Stimulated activated CD4-positive, alpha-beta T cell treated with anti-CD3 and anti-CD28 coated beads, Interleukin-12 subunit alpha, Interleukin-12 subunit beta, amount 100 ng/mL, for 4 hours (primary cell): ENCODE measurements at regions not wholly inside any gene's neighbourhood (a gene's known extent, or its start where the extent isn't known, plus 50 kb on each side); places are given as distances from the start of the nearest gene placed in this dataset.

Experiments used
- DNase-seq: peaks from one replicate; pipeline ENCODE4 v3.0.0-alpha.2; 2020

DNA sequence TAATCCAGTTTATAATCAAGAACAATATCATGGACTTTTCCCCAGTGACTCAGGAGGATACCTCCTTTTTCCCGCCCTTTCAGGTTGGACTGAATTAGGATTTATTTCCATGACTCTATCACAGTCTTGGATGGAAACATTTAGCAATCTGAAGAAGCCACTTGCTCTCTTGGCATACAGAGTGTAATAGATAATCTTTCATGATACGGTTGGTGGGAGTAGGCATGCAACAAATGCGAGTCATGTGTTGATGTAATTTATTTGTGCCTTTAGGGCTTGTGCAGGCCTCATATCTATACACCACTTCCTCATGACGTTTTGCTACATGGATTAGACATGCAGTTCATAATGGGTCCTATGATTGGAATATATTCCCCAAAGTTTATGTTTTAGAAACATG, 54.2 kb upstream of the MCTP2 start:
- DNase-seq: no peak

DNA sequence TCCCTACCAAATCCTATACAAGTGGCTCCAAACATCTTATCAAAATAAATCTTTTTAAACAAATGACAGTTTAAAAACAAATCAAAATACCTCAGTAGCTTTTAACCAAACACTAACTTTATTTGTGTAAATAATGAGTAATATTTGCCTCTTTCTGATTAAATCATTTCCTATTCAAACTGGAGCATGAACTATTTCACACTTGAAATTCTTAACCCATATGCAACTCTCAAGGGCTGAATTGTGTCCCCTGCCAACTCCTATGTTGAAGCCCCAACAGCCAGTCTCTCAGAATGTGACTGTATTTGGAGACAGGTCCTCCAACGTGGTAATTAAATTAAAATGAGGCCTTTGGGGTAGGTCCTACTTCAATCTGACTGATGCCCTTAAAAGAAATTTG, 55.9 kb upstream of the MCTP2 start:
- DNase-seq: no peak

DNA sequence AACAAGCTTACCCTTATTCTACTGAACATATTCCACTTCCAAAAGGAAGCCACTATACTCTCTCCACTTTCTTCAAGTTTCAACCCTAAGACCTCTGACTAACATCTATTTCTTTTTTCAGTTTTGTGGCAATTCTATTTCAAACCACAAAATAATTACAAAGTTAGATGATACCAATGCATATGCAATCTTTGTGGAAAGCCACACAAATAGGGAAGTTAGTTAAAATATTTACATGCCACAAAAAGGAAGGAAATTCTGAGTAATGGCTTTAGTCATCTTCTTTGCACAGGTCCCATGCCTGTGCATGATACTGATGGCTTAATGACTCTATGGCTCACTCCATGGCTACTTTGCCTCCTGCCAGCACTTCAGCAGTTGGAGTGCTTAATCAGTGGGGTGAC, 57.0 kb upstream of the MCTP2 start:
- no peak for DNase-seq

DNA sequence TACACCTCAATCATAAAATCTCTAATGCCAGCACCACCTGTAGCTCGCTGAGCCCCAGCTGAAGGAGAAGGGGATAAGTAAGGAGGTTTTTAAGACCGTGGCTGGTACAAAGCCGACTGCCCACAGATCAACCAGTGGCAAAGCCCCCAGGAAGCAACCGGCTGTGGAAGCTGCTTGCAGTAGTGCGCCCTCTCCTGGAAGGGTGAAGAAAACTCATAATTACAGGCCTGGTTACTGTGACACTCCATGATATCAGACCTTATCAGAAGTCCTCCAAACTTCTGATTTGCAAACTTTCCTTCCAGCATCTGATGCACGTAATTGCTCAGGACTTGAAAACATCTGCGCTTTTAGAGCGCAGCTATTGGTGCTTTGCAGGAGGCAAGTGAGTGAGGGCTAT, 63.1 kb upstream of the MCTP2 start:
- DNase-seq: no peak

DNA sequence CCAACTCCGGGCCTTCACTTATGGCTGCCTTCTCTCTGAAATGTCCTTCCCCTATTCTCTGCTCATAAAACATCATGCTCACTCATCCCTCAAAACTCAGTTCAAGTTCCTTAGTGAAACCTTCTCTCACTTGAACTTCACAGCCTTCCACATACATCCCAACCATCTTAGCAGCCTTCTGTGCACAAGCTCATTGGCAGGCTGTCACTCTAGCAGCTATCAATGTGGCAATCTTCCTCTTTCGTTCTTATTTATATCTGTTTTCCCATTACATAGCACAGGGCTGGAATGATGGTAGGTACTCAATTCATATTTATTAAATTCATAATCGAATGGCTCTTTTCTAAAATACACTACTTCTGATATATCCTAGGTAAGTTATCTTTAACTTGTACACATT, 66.4 kb upstream of the MCTP2 start:
- DNase-seq: no peak

DNA sequence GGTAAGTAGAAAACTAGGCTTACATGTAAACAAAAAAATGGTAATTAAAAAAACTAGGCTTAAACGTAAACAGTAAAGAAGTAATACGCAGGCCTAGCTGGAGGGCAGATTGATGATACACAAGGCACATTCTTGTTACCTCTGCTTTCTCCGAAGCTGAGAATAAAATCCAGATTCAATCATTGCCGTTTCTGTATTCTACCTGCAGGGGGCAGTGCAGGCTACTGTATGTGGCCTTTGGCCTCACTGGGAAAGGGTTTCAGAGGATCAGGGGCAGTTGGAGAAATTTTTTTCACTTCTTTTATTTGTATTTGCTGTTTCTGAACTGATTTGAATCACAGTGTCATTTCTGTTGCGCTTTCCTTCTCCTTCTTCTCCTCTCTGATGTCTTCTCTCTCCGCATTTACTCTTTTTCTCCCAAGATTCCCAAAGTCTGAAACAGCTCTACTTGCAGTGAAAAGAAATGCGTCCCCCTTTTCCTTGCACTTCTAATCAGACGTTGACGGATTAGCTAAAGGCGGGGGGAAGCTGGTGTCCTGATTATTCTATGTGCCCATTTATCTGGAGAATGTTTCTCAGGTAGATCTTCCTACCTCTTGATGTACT, 67.1 kb upstream of the MCTP2 start:
- DNase-seq: peak; percentile 49

DNA sequence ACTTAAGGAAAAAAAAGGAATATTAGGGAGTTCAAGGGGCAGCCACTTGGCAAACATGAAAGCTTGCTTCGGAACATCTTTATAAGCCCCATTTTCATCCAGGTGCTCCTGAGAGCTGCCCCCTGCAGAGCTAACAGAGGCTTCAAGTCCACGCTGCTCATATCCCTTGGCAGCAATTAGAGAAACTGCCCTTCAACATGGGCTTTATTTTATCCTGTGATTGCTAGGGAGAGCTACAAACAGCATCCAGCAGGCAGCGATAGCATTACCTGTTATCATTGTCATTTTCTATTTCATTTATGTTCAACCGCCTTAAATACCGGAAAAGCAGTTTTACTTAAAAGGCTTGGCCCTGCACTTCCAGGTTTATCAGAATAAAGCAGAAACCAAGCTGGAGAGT, 68.4 kb upstream of the MCTP2 start:
- DNase-seq: no peak

DNA sequence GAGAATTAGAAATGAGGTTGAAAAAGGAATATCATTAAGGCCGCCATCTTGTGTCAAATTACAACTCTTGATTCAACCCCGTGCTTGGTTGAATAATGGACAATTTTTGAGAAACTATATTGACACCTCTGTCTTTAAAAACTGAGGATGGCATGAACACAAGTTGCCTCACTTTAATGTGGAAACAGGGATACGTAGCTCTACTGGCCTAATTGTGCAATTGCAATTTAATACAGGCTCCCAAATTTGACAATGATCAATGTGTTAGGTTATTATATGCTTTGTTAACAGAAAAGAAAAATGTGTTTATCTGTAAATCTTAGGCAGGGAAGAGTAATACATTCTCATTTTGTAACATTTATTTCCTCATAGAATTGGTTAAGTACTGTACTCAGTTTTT, 77.1 kb upstream of the MCTP2 start:
- no peak for DNase-seq

DNA sequence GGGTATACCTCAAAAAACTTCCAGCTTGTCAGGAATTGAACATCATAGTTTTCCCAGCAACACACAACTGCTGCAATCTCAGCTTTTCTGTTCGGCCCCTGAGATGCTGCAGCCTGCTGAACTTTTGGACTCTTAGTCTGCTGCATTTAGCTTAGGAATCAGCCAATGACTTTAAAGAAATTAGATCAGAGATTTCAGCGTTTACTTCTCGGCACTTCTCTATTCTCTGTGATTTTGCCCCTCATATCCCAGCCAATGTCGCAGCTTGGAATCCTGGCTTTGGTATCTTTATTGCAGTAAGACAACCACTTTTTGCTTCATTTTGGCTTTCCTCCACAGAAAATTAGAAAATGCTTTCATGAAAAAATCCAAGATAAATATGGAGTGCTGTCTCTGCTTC, 86.3 kb upstream of the MCTP2 start:
- no peak for DNase-seq

DNA sequence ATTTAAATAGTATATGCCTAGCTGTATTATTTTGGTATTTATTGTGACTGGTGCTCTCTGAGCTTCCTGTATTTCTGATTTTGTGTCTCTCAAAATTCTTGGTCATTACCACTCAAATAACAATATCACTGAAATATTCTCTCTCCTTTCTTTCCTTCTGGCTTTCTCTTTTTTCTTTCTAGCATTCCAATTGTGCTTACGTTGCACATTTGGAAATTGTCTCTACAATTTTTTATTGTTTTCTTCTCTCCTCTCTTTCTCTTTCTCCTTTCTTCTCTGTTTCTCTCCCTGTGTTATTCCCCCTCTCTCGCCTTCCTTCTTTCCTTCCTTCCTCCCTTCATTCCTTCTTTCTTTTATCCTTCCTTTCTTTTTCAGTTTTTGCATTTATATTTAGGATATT, 89.6 kb upstream of the MCTP2 start:
- no peak for DNase-seq

DNA sequence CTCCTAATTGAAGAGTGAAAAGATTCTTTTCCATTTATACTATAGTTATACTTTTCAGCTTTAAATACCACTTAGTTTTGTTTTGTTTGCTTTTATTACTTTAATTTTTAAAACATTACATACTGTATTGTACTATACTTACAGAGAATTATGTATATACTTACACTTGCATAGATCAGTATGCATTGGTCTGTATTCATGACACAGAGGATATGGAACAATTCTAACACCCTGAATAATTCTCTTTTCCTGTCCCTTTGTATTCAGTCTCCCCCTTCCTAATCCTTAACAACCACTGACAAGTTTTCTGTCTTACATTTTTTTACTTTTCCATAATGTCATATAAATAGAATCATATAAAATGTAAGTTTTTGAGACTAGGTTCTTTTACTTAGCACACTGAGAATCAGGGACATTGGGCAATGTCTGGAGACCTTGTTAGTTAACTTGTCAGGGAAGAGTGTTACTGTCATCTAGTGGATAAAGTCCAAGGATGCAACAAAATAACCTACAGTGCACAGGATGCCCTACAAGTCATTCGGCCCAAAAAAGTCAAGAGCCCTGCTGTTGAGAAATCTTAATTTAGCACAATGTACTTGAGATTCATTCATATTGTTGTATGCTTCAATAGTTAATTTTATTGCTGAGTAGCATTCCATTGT, 95.7 kb upstream of the MCTP2 start:
- DNase-seq: no peak

DNA sequence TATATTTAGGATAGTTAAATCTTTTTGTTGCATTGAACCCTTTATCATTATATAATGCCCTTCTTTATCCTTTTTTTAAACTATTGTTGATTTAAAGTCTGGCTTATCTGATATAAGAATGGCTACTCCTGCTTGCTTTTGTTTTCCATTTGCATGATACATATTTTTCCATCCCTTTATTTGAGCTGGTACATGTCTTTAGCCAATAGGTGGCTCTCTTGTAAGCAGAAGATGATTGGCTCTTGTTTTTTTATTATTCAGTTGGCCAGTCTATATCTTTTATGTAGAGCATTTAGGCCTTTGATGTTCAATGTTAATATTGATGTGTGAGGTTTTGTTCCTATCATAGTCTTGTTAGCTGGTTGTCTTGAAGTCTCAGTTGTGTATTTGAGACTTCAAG, 99.5 kb upstream of the MCTP2 start:
- no peak for DNase-seq

DNA sequence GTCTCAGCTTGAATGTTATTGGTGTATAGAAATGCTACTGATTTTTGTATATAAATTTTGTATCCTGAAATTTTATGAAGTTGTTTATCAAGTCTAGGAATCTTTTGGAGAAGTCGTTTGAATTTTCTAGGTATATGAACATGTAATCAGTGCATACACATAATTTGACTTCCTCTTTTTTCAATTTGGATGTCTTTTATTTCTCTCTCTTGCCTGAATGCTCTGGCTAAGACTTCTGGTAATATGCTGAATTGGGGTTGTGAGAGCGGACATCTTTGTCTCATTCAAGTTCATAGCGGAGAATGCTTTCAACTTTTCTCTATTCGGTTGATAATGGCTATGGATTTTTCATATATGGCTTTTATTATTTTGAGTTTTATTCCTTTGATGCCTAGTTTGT, 100.9 kb upstream of the MCTP2 start:
- DNase-seq: no peak

DNA sequence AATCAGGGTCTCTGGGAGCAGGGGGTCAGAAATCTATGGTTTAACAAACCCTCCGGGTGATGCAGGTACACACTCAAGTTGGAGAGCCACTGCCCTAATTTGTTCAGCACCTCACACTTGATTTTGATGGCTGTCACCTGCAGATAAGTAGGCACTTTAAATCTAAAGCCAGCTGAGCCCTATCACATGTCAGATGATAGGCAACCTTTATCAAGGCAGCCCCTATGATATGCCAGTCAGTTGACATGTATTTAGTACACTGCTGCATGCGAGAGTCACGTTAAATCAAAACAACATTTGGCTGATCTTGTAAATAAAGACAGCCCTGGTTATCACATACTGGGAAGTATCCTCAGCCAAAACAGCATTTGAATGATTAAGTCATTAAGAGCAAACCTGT, 104.4 kb upstream of the MCTP2 start:
- no peak for DNase-seq

DNA sequence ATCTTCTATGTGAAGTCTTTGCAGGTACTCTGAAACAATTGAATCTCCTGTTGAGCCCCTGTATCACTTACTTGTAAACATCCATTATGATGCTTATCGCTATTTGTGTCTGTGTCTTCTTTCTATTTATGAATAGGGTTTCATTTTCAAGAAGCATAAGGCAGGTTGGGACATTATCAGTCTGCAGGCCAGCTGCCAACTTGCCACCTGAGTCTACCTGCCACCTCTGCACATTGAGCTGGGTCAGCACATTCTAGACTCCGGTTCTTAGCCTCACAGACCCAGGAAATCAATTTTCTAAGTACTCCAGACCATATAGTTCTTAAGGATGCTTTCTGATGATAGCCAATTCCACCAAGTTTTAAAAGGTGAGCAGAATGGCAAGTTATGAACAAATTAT, 105.7 kb upstream of the MCTP2 start:
- DNase-seq: no peak

DNA sequence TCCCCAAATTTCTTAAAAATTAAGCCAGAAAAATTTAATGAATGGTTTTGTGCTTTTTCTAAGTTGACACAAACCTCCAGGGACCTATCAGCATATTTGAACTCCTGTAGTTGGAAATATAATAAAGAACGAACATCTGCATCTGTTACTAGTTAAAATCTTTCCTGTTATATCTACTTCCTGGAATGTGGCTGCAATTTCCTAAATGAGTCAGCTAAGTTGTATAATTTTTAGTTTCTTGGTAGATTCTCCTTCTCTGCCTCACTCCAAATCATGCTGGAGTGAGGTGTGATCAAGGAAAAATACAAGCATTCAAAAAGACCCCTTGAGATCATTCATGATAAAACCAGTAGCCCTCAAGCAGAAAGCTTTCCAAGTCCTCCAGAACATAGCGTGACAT, 106.2 kb upstream of the MCTP2 start:
- no peak for DNase-seq

DNA sequence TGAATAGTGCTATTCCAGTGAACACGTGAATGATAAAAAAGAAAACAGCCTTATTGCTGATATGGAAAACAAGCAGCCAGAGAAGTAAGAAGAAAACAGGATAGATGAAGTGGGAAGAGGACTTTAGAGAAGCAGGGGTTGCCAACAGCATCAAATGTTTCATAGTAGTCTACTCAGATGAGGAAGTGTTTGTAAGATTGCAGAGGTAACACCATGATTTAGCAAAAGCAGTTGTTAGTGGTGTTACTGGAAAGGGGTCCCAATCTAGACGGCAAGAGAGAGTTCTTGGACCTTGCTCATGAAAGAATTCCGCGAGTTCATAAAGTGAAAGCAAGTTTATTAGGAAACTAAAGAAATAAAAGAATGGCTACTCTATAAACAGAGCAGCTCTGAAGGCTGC, 108.8 kb upstream of the MCTP2 start:
- DNase-seq: no peak

DNA sequence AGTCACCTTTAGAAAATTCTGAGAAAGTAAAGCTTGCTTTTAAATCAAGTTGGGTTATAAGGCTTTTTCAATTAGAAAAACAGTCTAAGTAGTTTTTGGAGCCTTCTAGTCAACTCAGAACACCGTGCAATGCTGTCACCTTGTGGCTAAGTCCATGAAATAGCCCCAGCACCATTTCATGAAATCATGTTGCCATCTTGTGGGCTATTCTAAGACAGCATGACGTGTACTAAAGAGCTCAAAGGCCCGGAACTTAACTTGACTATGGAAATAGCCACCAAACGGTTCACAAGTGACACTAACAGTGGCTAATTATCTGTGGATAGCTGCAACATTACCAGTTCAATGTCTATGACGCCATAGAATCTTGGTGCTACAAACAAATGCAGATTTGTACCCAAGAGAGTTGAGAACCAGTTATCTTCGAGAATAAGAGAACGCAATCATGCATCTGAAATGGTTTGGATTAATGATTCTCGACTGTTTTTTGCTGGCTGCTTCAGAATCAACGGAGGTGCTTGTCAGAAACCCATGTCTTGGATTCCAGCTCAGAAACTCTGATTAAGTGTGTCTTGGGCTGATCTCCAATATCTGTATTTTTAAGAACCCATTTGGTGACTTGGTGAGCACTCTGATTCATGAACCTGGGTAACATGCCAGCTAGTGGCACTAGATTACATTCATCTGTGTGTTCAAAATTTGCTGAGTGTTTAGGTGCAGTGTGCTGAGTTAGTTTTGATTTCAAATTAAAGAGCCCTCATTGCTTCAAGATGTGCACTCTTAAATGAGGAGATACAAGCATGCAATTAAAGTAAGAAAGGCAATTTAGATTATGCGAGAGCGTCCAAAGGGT, 111.2 kb upstream of the MCTP2 start:
- DNase-seq: no peak

DNA sequence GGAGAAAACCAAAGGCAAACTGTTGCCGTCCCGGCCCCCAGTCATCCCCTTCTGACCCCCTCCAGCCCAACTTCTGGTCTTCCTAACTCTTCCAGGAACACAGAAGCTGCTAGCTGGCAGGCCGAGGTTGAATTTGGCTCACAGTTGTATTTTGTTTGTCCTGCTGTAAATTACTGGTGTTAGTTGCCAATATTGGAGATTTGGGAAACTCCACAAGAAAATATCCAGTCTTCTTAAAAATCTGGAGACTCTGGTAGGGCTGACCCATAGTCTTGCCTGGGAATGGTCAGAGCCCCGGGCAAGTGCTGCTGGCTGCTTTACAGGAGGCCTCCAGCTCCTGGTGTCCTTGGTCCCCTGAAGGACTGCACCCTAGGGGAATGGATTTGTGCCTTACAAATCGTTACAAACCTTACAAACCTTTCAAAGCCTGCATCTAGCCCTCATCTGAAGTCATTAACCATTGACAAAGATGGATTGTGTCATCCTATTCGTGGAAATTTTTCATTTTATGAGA, 112.0 kb upstream of the MCTP2 start:
- DNase-seq: no peak

DNA sequence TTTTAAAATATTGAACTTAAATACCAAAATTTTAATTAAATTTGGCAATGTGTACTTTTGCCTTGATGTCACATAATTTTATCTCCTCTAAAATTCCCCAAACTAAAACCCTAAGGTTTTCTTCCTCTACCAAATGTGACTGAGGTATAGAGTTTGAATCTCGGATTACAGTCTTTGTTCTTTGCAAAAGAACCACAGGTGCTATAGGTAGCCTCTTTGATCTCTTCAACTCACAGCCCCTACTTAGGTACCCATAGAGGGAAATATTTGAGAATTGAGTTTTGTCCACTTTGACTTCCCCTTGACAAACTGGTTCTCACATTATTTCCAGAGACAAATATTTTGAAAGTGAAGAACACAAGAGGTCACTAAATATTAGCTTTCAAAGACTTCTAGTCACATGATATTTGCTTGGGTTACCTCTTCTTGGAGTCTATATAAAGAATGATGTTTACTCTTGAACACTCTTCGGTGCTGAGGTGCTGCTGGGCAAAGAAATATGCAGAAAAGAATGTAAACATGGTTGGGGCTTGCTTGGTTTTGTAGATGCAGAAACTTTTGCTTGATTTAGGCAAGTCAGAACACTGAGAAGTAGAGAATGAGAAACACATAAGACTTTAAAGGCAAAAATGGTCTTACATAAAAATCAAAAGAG, 120.8 kb upstream of the MCTP2 start:
- no peak for DNase-seq

DNA sequence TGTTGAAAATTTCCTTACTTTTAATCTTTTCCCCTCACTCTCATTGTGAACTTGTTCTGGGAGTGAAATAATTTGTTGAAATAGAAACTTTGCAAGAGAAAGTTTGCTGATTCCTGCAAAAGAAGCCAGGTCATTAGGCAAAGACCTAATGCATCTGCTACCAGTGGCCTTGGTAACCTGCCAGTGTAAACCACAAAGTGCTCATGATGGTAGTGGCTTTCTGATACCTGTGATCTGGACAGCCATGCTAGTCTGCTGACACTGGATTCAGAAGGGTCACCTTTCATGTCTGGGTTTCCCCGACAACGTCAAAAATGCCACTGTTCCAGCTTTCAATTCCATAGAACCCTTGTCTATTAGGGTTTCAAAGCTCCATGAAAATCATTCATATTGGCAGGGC, 123.7 kb upstream of the MCTP2 start:
- no peak for DNase-seq

DNA sequence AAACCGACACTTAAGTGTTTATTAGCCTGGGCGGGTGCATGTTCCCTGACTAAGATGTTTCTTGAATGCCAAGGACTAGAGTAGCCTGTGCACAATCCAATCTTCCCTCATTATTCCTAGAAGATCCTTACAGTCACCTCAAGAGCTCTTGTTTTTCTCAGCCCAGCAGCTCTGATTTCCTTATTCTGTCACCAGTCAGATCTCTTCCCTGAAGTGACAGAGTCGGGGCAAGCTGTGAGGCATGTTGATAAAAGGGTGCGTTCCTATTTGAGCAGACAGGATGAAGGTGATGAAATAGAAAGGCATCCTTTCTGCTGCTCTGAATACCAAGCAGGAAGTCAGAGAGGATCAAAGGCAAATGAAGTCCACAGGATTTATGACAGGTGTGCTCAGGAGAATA, 125.6 kb upstream of the MCTP2 start:
- no peak for DNase-seq

DNA sequence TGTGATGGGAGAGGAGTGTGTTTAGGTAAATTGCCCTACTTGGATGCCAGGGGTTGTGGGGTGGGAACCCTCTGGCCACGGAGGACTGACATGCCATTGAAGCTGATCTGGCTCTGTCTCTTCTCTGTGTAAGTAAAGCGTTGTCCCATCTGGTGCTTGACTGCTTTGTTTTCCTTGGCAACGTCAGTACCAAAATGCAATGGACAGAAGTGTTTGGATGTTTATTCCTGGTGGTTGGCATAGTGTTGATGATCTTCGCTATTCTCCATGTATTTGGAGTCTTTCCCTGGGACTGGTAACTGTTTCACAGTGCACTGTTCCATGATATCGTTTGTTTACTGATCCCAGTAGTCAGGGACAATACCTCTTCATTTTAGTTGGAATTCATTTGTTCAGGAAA, 130.5 kb upstream of the MCTP2 start:
- DNase-seq: no peak

DNA sequence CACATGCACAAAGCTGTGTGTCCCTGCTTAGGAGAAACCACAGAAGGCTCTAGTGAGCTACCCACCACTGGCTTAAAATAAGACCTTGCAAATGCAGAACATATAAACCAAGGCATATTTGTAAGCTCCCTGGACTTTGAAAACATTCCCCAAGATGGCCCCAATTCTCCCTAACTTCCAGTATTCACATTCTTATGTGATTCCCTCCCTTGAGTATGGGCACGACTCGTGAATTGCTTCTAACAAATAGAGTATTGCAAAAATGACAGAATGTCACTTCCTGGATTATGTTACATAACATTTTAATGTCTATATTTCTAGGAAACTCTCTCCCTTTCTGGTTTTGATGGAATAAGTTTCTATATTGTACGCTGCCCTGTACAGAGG, 131.8 kb upstream of the MCTP2 start:
- DNase-seq: no peak
